OCI-LY1 (cell line): ENCODE measurements at regions not wholly inside any gene's neighbourhood (a gene's known extent, or its start where the extent isn't known, plus 50 kb on each side); places are given as distances from the start of the nearest gene placed in this dataset.

Experiments used
- H2AFZ ChIP-seq: fragments of 200-600 bp; sonication (generic), shearing (Covaris generic); 2 replicates; pipeline ENCODE4 v1.6.0; 2014; ENCODE audit warnings: antibody characterized with exemption, mild to moderate bottlenecking, low read length
- H3F3A ChIP-seq: fragments of 200-600 bp; sonication (generic), shearing (Covaris generic); 2 replicates; pipeline ENCODE4 v1.6.0; 2014; ENCODE audit warnings: mild to moderate bottlenecking, antibody characterized with exemption, low read length, moderate library complexity; ENCODE audit not compliant: insufficient read depth
- H3K27ac ChIP-seq: fragments of 200-600 bp; sonication (generic); 2 replicates; pipeline ENCODE4 v1.5.1; 2014; ENCODE audit warnings: low read length, mixed run types, mild to moderate bottlenecking, low read depth; ENCODE audit not compliant: poor library complexity, severe bottlenecking
- H3K27me3 ChIP-seq: fragments of 200-600 bp; sonication (generic); 2 replicates; pipeline ENCODE4 v1.6.0; 2014; ENCODE audit warnings: antibody characterized with exemption, mild to moderate bottlenecking, low read length, moderate library complexity; ENCODE audit not compliant: insufficient read depth
- H3K36me3 ChIP-seq: fragments of 200-600 bp; sonication (generic); 2 replicates; pipeline ENCODE4 v1.6.1; 2014; ENCODE audit warnings: mild to moderate bottlenecking, antibody characterized with exemption, low read length, moderate library complexity, mixed read lengths; ENCODE audit not compliant: insufficient read depth
- H3K4me1 ChIP-seq: fragments of 200-600 bp; sonication (generic); 2 replicates; pipeline ENCODE4 v1.5.1; 2014; ENCODE audit warnings: mild to moderate bottlenecking, low read length, moderate library complexity; ENCODE audit not compliant: insufficient read depth, severe bottlenecking
- H3K4me2 ChIP-seq: fragments of 200-600 bp; sonication (generic), shearing (Covaris generic); 2 replicates; pipeline ENCODE4 v1.6.1; 2014; ENCODE audit warnings: low read length
- H3K4me3 ChIP-seq: fragments of 200-600 bp; sonication (generic); 2 replicates; pipeline ENCODE4 v1.5.1; 2014; ENCODE audit warnings: low read length, low read depth, mild to moderate bottlenecking, mixed read lengths; ENCODE audit not compliant: poor library complexity, severe bottlenecking
- H3K79me2 ChIP-seq: fragments of 200-600 bp; shearing (Covaris generic); 2 replicates; pipeline ENCODE4 v1.6.1; 2016; ENCODE audit warnings: mixed run types, low read length, mixed read lengths; ENCODE audit not compliant: insufficient read depth
- H3K9ac ChIP-seq: fragments of 200-600 bp; sonication (generic), shearing (Covaris generic); 2 replicates; pipeline ENCODE4 v1.6.1; 2014; ENCODE audit warnings: mild to moderate bottlenecking, low read length, mixed read lengths
- H3K9me2 ChIP-seq: fragments of 200-600 bp; sonication (generic), shearing (Covaris generic); 2 replicates; pipeline ENCODE4 v1.6.1; 2014; ENCODE audit warnings: low read depth, mild to moderate bottlenecking, low read length, mixed read lengths
- H3K9me3 ChIP-seq: fragments of 200-600 bp; shearing (Covaris generic); 2 replicates; pipeline ENCODE4 v1.6.1; 2014; ENCODE audit warnings: low read length, mixed read lengths
- H4K20me1 ChIP-seq: fragments of 200-600 bp; sonication (generic), shearing (Covaris generic); 2 replicates; pipeline ENCODE4 v1.6.0; 2016; ENCODE audit warnings: mild to moderate bottlenecking, low read length; ENCODE audit not compliant: insufficient read depth
- EZH2 ChIP-seq: fragments of 200-600 bp; sonication (generic), shearing (Covaris generic); IDR thresholded peaks from 2 replicates; pipeline ENCODE4 v1.8.0; 2017; ENCODE audit warnings: borderline replicate concordance, mixed run types, mild to moderate bottlenecking, antibody characterized with exemption, low read length, moderate library complexity, mixed read lengths
- TF ChIP-seq, protein P1 (sequence below): fragments of 200-600 bp; sonication (generic), shearing (Covaris generic); IDR thresholded peaks from 2 replicates; pipeline ENCODE4 v1.5.1; 2017; ENCODE audit warnings: mild to moderate bottlenecking, antibody characterized with exemption, low read length, moderate library complexity, mixed read lengths

DNA sequence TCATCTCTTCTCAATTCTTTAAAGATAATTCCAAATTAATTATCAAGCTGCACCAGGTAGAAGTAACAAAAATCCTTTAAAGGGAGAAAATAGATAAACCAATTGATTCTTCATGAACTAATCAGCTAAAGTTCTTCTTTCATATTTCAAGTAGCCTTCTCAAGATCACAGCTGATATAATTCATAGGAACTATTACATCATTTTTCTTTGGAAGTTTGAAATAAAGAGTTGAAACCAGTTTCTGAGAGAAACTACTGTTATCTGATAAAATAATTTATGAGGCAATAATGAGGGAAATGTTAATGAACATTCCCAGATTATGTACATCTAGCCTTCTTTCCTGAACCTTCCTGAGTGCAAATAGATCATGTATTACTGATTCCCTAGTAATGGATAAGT is 484.9 kb downstream of the METTL4 start:
- H3K27ac ChIP-seq, result no peak overlapping the region
- H3K27me3 ChIP-seq, result no peaks in the 10 kb centered on the region
- H3K36me3 ChIP-seq, result no peaks in the 10 kb centered on the region
- no peaks in the 10 kb centered on the region for H3K9me3 ChIP-seq
- no peaks in the 10 kb centered on the region for H3K79me2 ChIP-seq
- no peak overlapping the region for H3K4me3 ChIP-seq
- H3K9ac ChIP-seq, result no peak overlapping the region
- no peak overlapping the region for H2AFZ ChIP-seq
- H3K4me1 ChIP-seq, result no peaks in the 10 kb centered on the region
- no peaks in the 10 kb centered on the region for H4K20me1 ChIP-seq
- H3F3A ChIP-seq, result no peaks in the 10 kb centered on the region
- TF ChIP-seq EZH2, result no peak
- TF ChIP-seq, protein P1, sequence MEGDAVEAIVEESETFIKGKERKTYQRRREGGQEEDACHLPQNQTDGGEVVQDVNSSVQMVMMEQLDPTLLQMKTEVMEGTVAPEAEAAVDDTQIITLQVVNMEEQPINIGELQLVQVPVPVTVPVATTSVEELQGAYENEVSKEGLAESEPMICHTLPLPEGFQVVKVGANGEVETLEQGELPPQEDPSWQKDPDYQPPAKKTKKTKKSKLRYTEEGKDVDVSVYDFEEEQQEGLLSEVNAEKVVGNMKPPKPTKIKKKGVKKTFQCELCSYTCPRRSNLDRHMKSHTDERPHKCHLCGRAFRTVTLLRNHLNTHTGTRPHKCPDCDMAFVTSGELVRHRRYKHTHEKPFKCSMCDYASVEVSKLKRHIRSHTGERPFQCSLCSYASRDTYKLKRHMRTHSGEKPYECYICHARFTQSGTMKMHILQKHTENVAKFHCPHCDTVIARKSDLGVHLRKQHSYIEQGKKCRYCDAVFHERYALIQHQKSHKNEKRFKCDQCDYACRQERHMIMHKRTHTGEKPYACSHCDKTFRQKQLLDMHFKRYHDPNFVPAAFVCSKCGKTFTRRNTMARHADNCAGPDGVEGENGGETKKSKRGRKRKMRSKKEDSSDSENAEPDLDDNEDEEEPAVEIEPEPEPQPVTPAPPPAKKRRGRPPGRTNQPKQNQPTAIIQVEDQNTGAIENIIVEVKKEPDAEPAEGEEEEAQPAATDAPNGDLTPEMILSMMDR, result no peak
- no peaks in the 10 kb centered on the region for H3K9me2 ChIP-seq
- H3K4me2 ChIP-seq, result no peak overlapping the region

DNA sequence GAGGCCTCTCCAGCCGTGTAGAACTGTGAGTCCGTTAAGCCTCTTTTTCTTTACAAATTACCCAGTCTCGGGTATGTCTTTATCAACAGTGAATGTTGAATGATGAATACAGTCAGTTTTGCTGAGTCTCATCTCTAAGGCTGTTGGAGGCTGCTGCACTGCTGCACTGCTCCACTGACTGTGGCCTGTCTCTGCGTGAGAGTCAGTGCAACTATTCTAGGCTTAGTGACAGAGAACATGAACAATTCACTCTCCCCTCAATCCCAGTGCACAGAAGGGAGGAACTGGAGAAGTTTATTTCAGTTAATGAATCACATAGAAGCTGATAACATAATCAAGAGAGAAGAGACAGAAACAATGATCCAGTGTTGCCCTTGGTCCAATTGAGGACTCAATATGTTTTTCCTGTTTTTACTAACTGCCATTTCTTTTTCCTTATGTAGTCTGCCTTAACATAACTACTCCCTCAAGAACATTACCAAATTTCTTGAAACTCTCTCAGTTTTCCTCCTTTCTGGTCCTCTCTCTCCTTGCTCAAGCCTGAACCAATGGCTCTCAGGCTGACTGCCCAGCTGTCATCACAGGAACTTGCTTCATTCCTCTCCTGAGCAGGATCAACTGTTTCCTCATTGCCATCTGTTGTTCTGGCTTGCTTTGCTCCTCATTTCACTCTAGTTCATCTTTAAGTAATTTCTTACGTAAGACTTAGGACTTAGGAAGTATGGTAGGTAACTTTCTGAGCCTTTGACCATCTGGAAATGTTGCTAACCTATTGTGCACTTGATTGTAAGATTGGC is 483.2 kb downstream of the METTL4 start:
- TF ChIP-seq, protein P1, result no peak
- TF ChIP-seq EZH2, result no peak
- no peaks in the 10 kb centered on the region for H3K27me3 ChIP-seq
- no peak overlapping the region for H3K4me3 ChIP-seq
- no peaks in the 10 kb centered on the region for H3K9me2 ChIP-seq
- H3K27ac ChIP-seq, result no peak overlapping the region
- H3K79me2 ChIP-seq, result no peaks in the 10 kb centered on the region
- H3K9me3 ChIP-seq, result no peaks in the 10 kb centered on the region
- H4K20me1 ChIP-seq, result no peaks in the 10 kb centered on the region
- H3K36me3 ChIP-seq, result no peaks in the 10 kb centered on the region
- no peaks in the 10 kb centered on the region for H3K4me1 ChIP-seq
- no peak overlapping the region for H3K4me2 ChIP-seq
- no peak overlapping the region for H3K9ac ChIP-seq
- no peak overlapping the region for H2AFZ ChIP-seq
- H3F3A ChIP-seq, result no peaks in the 10 kb centered on the region

DNA sequence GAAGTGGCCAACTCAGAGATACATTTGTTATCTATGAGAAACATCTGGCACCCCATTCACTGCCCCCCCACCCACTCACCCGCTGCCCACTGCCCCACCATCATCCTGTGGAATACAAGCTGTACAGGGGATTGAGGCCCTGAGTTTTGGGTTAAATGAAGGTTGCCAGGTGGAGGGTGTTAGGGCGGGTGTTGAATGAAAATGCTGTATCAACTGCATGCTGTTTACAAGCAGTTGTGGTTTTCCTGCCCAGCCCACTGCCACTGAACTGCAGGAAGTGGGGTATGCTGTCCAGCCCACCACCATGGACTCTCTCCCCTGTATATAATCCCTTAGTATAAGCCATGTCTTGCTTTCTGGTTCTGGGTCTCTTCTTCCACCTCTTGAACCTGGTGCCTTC is 481.9 kb downstream of the METTL4 start:
- no peaks in the 10 kb centered on the region for H3K9me2 ChIP-seq
- no peaks in the 10 kb centered on the region for H3K4me1 ChIP-seq
- TF ChIP-seq EZH2, result no peak
- TF ChIP-seq, protein P1, result no peak
- H3K4me3 ChIP-seq, result no peak overlapping the region
- H3F3A ChIP-seq, result no peaks in the 10 kb centered on the region
- no peak overlapping the region for H3K27ac ChIP-seq
- no peaks in the 10 kb centered on the region for H3K9me3 ChIP-seq
- no peak overlapping the region for H3K9ac ChIP-seq
- H3K27me3 ChIP-seq, result no peaks in the 10 kb centered on the region
- H2AFZ ChIP-seq, result no peak overlapping the region
- no peaks in the 10 kb centered on the region for H4K20me1 ChIP-seq
- no peaks in the 10 kb centered on the region for H3K36me3 ChIP-seq
- no peaks in the 10 kb centered on the region for H3K79me2 ChIP-seq
- H3K4me2 ChIP-seq, result no peak overlapping the region
